Ovary (tissue), 7 donors: ENCODE measurements at regions not wholly inside any gene's neighbourhood (a gene's known extent, or its start where the extent isn't known, plus 50 kb on each side); places are given as distances from the start of the nearest gene placed in this dataset.
A peak's percentile ranks its signal among the peaks of the same experiment; 100 is the strongest.

Experiments used
- DNase-seq, 5 donors: peaks; one replicate each; pipeline ENCODE4 v3.0.0-alpha.2; 2019 to 2020
- H3K27ac ChIP-seq, 2 donors: fragments of 200-600 bp; one replicate each; pipeline versions ENCODE4 v1.5.1 to v1.8.0; 2019 to 2022
- H3K27me3 ChIP-seq: fragments of 200-600 bp; one replicate; pipeline ENCODE4 v1.8.0; 2022
- H3K36me3 ChIP-seq: fragments of 200-600 bp; sonication (generic); one replicate; pipeline ENCODE4 v1.5.1; 2019
- H3K4me1 ChIP-seq: one replicate; pipeline ENCODE4 v1.8.1; 2013; ENCODE audit warnings: mild to moderate bottlenecking, moderate library complexity; ENCODE audit not compliant: insufficient read depth
- H3K4me3 ChIP-seq: fragments of 200-600 bp; sonication (generic); one replicate; pipeline ENCODE4 v1.5.1; 2017
- H3K9me3 ChIP-seq, 2 donors: fragments of 200-600 bp in 1 of 2; sonication (generic) in 1 of 2; one replicate each; pipeline versions ENCODE4 v1.5.1 to v1.8.1; 2013 to 2019; ENCODE audit warnings: mild to moderate bottlenecking in 1 of 2, moderate library complexity in 1 of 2
- CTCF ChIP-seq, 3 donors: fragments of 450-650 bp in 2 of 3; fragments of 200-600 bp in 1 of 3; IDR thresholded peaks; one replicate each; pipeline versions ENCODE4 v1.5.1 to v1.8.0; 2016 to 2022; ENCODE audit warnings: antibody characterized with exemption in 3 of 3, mild to moderate bottlenecking in 1 of 3
- EP300 ChIP-seq: sonication (generic); formaldehyde crosslinking; IDR thresholded peaks from one replicate; pipeline ENCODE4 v1.6.1; 2017; ENCODE audit warnings: antibody characterized with exemption
- POLR2A ChIP-seq: fragments of 450-650 bp; IDR thresholded peaks from one replicate; pipeline ENCODE4 v1.6.1; 2017; ENCODE audit warnings: antibody characterized with exemption, mild to moderate bottlenecking, moderate library complexity
- WGBS, 3 donors: extraction: QIAGEN DNeasy Blood & Tissue Kit in 1 of 3; methylation state at CpG; one replicate each; pipeline versions ENCODE4 v1.1.5 to v1.1.7; 2013 to 2017; 5-methylcytosine and 5-hydroxymethylcytosine counted together
- intact Hi-C, 4 donors: fragments of 100-400 bp; cut with DNase I; formaldehyde crosslinking; loops; one replicate each; pipeline versions ENCODE4 v1.11.0 to v1.15.1; 2022 to 2023
- donor health status: DM: no; HTN: no; CAD: no; lungs with moderate emphysema.
- donor health status: DM: no; HTN: no; CAD: no.
- donor health status: Bipolar disorder and iron deficiency.
- donor health status: DM: no; HTN: no; CAD: no.
- donor health status: DM: yes; HTN: yes; CAD: no.

- Histone ChIP-seq H3K4me3 (no peak overlapping the region), H3K36me3 (no peaks in the 10 kb centered on the region), H3K27ac (peak overlapping the region in 1 of 2 donors; percentile 1), H3K4me1 (peaks cover 2% of the 10 kb centered on the region), H3K27me3 (no peaks in the 10 kb centered on the region), H3K9me3 (no peaks in the 10 kb centered on the region)
- WGBS, 3 donors, result 54 to 72% (median 55%) methylated on average over 6 of the region's 6 CpGs
- no peak for TF ChIP-seq CTCF (IDR thresholded peaks at IDR 0.05)
- TF ChIP-seq EP300, result no peak
- no peak for TF ChIP-seq POLR2A
- intact Hi-C loops, result no loop called here
- no peak for DNase-seq
Observed at GRCh38 chr12:92199819-92200576, 54.4 kb upstream of the BTG1 start.

DNA sequence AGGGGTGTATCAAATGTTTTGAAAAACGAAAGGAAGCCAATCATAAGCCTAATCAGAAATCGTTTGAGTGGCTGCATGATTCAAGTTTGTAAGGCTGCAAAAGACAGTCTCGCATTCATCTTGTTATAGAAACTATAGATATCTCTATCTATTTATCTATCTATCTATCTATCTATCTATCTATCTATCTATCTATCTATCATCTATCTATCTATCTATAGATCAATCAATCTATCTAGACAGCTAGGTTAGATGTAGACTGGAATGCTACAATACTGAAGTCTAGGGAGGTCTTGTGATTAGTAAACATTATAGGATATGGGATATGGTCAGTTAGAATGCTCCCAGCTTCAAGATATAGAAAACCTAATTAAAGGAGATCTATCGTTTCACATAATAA, 52.2 kb upstream of the BTG1 start:
- Histone ChIP-seq H3K27me3 (no peaks in the 10 kb centered on the region), H3K4me3 (no peak overlapping the region), H3K4me1 (peaks cover 2% of the 10 kb centered on the region), H3K27ac (no peak overlapping the region), H3K9me3 (no peaks in the 10 kb centered on the region), H3K36me3 (no peaks in the 10 kb centered on the region)
- TF ChIP-seq CTCF (IDR thresholded peaks at IDR 0.05) (no peak), POLR2A (no peak), EP300 (no peak)
- no peak for DNase-seq
- intact Hi-C loops, result no loop called here
- WGBS, 3 donors, result 91 to 95% (median 94%) methylated on average over 4 of the region's 4 CpGs

GRCh38 chr12:92196368-92196767, 50.7 kb upstream of the BTG1 start:
- DNase-seq, result no peak
- no peak overlapping the region for H3K4me3 ChIP-seq

More at GRCh38 chr12:92196368-92196767, 50.7 kb upstream of the BTG1 start:
- TF ChIP-seq EP300, result no peak
- no peak for TF ChIP-seq POLR2A
- no peak for TF ChIP-seq CTCF (IDR thresholded peaks at IDR 0.05)
- no peak overlapping the region for H3K27ac ChIP-seq
- H3K9me3 ChIP-seq, result no peaks in the 10 kb centered on the region
- WGBS, 3 donors, result 98 to 99% (median 98%) methylated on average over 1 of the region's 1 CpG
- intact Hi-C loops, result no loop called here
- no peaks in the 10 kb centered on the region for H3K27me3 ChIP-seq
- no peaks in the 10 kb centered on the region for H3K36me3 ChIP-seq
- peaks cover 2% of the 10 kb centered on the region for H3K4me1 ChIP-seq
